NOMO-1 (cell line): ENCODE measurements at regions not wholly inside any gene's neighbourhood (a gene's known extent, or its start where the extent isn't known, plus 50 kb on each side); places are given as distances from the start of the nearest gene placed in this dataset.

Experiments used
- DNase-seq, 2 experiments: peaks; one replicate each; lab custom pipeline; 2025; ENCODE audit not compliant: unreplicated experiment in 2 of 2; lab: John Stamatoyannopoulos, UW

- DNase-seq, result no peak
Observed at GRCh38 chr17:72402727-72403210, 281.9 kb downstream of the SOX9 start.

GRCh38 chr17:72403713-72404209 is 282.9 kb downstream of the SOX9 start:
- DNase-seq, result no peak

GRCh38 chr17:72404872-72405271 is 284.1 kb downstream of the SOX9 start:
- no peak for DNase-seq

- DNase-seq, result no peak
Observed at GRCh38 chr17:72405662-72406230, 284.9 kb downstream of the SOX9 start.

- no peak for DNase-seq
Observed at GRCh38 chr17:72406498-72406897, 285.7 kb downstream of the SOX9 start.

GRCh38 chr17:72407336-72407909 is 286.6 kb downstream of the SOX9 start:
- DNase-seq, result peak in 1 of 2 experiments; percentile 24

- DNase-seq, result no peak
Observed at GRCh38 chr17:72407931-72408330, 287.1 kb downstream of the SOX9 start.

- DNase-seq, result no peak
Observed at GRCh38 chr17:72408641-72409040, 287.8 kb downstream of the SOX9 start.

GRCh38 chr17:72409405-72410002 is 288.7 kb downstream of the SOX9 start:
- peak in 1 of 2 experiments; percentile 13 for DNase-seq

- DNase-seq, result no peak
Observed at GRCh38 chr17:72411124-72411563, 290.3 kb downstream of the SOX9 start.

GRCh38 chr17:72412650-72413076 is 291.8 kb downstream of the SOX9 start:
- no peak for DNase-seq

GRCh38 chr17:72413077-72414031 is 292.5 kb downstream of the SOX9 start:
- no peak for DNase-seq

GRCh38 chr17:72414032-72414396 is 293.2 kb downstream of the SOX9 start:
- no peak for DNase-seq

- no peak for DNase-seq
Observed at GRCh38 chr17:72414967-72415853, 294.4 kb downstream of the SOX9 start.

- DNase-seq, result no peak
Observed at GRCh38 chr17:72416054-72416675, 295.3 kb downstream of the SOX9 start.

GRCh38 chr17:72416905-72417304 is 296.1 kb downstream of the SOX9 start:
- DNase-seq, result no peak

GRCh38 chr17:72417627-72418026 is 296.8 kb downstream of the SOX9 start:
- no peak for DNase-seq

- DNase-seq, result no peak
Observed at GRCh38 chr17:72419866-72420774, 299.3 kb downstream of the SOX9 start.

GRCh38 chr17:72420775-72421127 is 299.9 kb downstream of the SOX9 start:
- DNase-seq, result no peak
